Skeletal muscle tissue (tissue), 3 donors: ENCODE measurements at regions not wholly inside any gene's neighbourhood (a gene's known extent, or its start where the extent isn't known, plus 50 kb on each side); places are given as distances from the start of the nearest gene placed in this dataset.

Experiments
- H3K27ac ChIP-seq: one replicate; pipeline ENCODE4 v1.7.0; 2013; ENCODE audit warnings: mild to moderate bottlenecking, low read depth, low read length, inconsistent platforms
- H3K27me3 ChIP-seq, 3 donors: one replicate each; pipeline ENCODE4 v1.7.0; 2013; ENCODE audit warnings: low read length in 3 of 3; ENCODE audit not compliant: control insufficient read depth in 3 of 3, insufficient read depth in 3 of 3
- H3K36me3 ChIP-seq, 3 donors: one replicate each; pipeline ENCODE4 v1.7.0; 2013; ENCODE audit warnings: low read length in 3 of 3; ENCODE audit not compliant: control insufficient read depth in 3 of 3, insufficient read depth in 3 of 3
- H3K4me1 ChIP-seq, 3 donors: one replicate each; pipeline ENCODE4 v1.7.0; 2013; ENCODE audit warnings: low read length in 3 of 3, mild to moderate bottlenecking in 3 of 3; ENCODE audit not compliant: control insufficient read depth in 3 of 3, insufficient read depth in 3 of 3
- H3K4me3 ChIP-seq, 3 donors: one replicate each; pipeline ENCODE4 v1.7.0; 2013; ENCODE audit warnings: low read length in 3 of 3
- H3K9ac ChIP-seq, 3 donors: one replicate each; pipeline ENCODE4 v1.7.0; 2013; ENCODE audit warnings: low read length in 3 of 3, mild to moderate bottlenecking in 3 of 3, moderate library complexity in 2 of 3, low read depth in 1 of 3
- H3K9me3 ChIP-seq, 3 donors: one replicate each; pipeline ENCODE4 v1.7.0; 2013; ENCODE audit warnings: low read length in 3 of 3; ENCODE audit not compliant: control insufficient read depth in 3 of 3
- donor health status: Osteomylitis.

DNA sequence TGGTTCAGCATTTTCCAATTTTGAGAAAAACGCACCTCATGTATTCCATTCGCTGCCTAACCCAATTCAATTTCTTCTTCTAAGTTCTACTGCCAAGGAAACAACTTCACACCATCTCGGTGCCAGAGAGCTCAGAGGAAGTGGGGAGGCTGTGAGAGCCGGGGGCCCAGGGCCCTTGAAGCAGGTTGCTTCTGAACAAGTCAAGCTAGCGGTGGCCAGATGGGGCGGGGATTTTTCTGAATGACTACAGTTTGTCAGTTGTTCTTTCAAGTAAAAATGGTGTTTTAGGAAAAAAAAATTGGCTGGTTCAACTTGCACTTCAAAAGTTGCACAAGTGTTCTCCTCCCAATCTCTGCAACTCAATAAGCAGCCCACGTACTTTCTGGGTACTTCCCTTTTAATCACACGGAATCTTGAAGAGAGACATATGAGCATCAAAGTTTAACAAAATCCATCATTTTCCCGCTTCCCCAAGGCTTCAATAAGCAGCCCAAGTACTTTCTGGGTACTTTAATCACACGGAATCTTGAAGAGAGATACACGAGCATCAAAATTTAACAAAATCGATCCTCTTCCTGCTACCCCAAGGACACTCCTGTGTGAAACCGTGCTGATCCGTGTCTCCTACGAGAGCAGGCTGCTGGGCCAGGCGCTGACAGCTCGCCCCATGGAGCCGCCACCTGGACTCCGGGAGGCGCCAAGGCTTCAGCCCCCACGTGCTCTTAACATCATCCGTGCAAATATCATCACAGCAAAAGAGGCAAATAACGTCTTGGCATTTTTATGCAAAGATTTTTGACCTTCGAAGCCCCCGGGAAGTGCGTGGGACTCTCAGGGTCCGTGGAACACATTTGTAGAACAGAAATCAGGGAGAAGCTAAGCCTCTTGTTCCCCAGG is 186.7 kb upstream of the PDE10A start:
- Histone ChIP-seq H3K27me3 (peaks cover 11 to 26% (median 23%) of the 10 kb centered on the region in 3 donors), H3K9ac (peak overlapping the region in 1 of 3 donors; percentile 20), H3K9me3 (no peaks in the 10 kb centered on the region), H3K27ac (no peak overlapping the region), H3K36me3 (no peaks in the 10 kb centered on the region), H3K4me1 (peaks cover 0 to 9% (median 4%) of the 10 kb centered on the region in 3 donors), H3K4me3 (peak overlapping the region in 2 of 3 donors; percentile 42 to 56)

DNA sequence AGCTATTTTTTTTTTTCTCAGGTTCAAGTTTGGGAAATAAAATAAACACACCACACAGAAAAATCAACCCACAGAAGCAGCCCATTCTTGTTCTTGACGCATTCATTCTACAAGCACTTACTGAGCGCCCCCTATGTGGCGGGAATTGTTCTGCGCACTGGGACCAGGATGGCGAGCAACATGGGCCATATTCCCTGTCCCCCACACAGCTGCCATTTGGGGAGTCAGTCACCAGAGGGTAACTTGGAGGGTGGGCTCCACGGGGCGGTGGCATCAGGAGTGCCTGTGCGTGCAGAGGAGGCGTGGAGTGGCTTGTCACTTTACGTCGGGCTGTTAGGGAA is 185.0 kb upstream of the PDE10A start:
- Histone ChIP-seq H3K4me1 (peaks cover 0 to 9% (median 4%) of the 10 kb centered on the region in 3 donors), H3K27ac (no peak overlapping the region), H3K4me3 (no peak overlapping the region), H3K27me3 (peaks cover 5 to 17% (median 12%) of the 10 kb centered on the region in 3 donors), H3K9ac (no peak overlapping the region), H3K9me3 (no peaks in the 10 kb centered on the region), H3K36me3 (no peaks in the 10 kb centered on the region)

DNA sequence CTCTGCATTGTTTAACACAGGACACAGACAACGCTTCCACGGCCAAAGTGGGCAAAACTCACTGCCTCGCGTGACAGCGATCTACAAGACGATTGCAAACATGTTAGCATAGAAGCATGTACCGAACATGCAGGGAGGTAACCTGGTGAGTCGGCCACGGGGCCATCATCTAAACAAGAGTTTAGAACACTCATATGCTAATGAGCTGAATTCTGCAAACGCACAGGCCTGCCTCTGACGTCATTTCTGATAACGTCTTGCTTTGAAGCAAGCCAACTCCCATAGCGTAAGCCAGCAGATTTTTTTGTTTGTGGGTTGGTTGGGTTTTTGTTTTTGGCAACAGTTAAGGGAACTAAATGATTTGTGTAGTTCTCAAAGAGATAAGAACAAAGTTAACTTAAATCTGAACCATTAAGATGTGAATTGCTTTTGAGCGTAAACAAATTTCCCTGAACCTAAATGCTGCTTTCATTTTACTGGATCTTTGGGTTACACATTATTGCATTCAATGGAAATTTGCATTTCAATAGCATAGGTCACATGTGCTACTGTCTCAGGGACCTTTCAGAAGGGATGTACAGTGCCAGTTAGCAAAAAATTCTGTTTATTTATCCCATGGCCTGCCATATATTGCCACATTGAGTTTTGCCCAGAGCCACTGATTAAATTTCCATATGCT is 184.5 kb upstream of the PDE10A start:
- H3K9me3 ChIP-seq = no peaks in the 10 kb centered on the region
- H3K27me3 ChIP-seq = peaks cover 3 to 12% (median 7%) of the 10 kb centered on the region in 3 donors
- no peak overlapping the region for H3K27ac ChIP-seq
- H3K4me1 ChIP-seq = peaks cover 0 to 9% (median 4%) of the 10 kb centered on the region in 3 donors
- no peak overlapping the region for H3K9ac ChIP-seq
- no peak overlapping the region for H3K4me3 ChIP-seq
- H3K36me3 ChIP-seq = no peaks in the 10 kb centered on the region

- Histone ChIP-seq H3K4me3 (peak overlapping the region; percentile 41 to 61 (median 60)), H3K27ac (no peak overlapping the region), H3K4me1 (peaks cover 0 to 9% (median 4%) of the 10 kb centered on the region in 3 donors), H3K9me3 (no peaks in the 10 kb centered on the region), H3K36me3 (no peaks in the 10 kb centered on the region), H3K27me3 (peaks cover 0 to 11% (median 5%) of the 10 kb centered on the region in 3 donors), H3K9ac (peak overlapping the region in 1 of 3 donors; percentile 25)
Observed at GRCh38 chr6:165846123-165846966, 183.3 kb upstream of the PDE10A start.

GRCh38 chr6:165845493-165845892 is 182.5 kb upstream of the PDE10A start:
- no peak overlapping the region for H3K9ac ChIP-seq
- peaks cover 0 to 11% (median 5%) of the 10 kb centered on the region in 3 donors for H3K27me3 ChIP-seq
- H3K27ac ChIP-seq = no peak overlapping the region
- peaks cover 0 to 9% (median 4%) of the 10 kb centered on the region in 3 donors for H3K4me1 ChIP-seq
- H3K4me3 ChIP-seq = no peak overlapping the region
- H3K9me3 ChIP-seq = no peaks in the 10 kb centered on the region
- no peaks in the 10 kb centered on the region for H3K36me3 ChIP-seq

GRCh38 chr6:165844801-165845364 is 181.8 kb upstream of the PDE10A start:
- H3K27ac ChIP-seq = no peak overlapping the region
- peaks cover 0 to 6% (median 0%) of the 10 kb centered on the region in 3 donors for H3K4me1 ChIP-seq
- no peaks in the 10 kb centered on the region for H3K36me3 ChIP-seq

DNA sequence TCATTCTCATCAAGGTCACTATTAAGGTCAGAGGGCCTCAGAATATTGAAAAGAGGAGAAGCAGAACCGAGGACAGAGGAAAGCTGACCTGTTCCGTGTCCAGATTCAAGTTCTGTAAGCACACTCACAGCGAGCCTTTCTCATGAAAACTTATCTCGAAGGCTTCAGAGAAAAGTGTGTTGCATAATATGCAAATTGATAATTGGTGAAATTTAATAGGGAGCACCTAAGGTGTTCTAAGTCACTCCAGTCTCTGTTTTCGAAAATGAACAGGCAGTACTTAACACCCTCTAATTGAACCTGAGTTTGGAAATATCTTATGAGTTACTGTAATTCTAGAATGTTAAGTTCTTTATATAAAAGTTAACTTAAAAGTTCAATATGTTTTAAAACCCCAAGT is 181.2 kb upstream of the PDE10A start:
- Histone ChIP-seq H3K4me1 (peaks cover 0 to 6% (median 0%) of the 10 kb centered on the region in 3 donors), H3K9ac (no peak overlapping the region), H3K27me3 (peaks cover 0 to 11% (median 5%) of the 10 kb centered on the region in 3 donors), H3K27ac (no peak overlapping the region), H3K4me3 (no peak overlapping the region), H3K36me3 (no peaks in the 10 kb centered on the region), H3K9me3 (no peaks in the 10 kb centered on the region)

More at GRCh38 chr6:165844801-165845364, 181.8 kb upstream of the PDE10A start:
- no peaks in the 10 kb centered on the region for H3K9me3 ChIP-seq
- no peak overlapping the region for H3K4me3 ChIP-seq
- no peak overlapping the region for H3K9ac ChIP-seq
- peaks cover 0 to 11% (median 5%) of the 10 kb centered on the region in 3 donors for H3K27me3 ChIP-seq

DNA sequence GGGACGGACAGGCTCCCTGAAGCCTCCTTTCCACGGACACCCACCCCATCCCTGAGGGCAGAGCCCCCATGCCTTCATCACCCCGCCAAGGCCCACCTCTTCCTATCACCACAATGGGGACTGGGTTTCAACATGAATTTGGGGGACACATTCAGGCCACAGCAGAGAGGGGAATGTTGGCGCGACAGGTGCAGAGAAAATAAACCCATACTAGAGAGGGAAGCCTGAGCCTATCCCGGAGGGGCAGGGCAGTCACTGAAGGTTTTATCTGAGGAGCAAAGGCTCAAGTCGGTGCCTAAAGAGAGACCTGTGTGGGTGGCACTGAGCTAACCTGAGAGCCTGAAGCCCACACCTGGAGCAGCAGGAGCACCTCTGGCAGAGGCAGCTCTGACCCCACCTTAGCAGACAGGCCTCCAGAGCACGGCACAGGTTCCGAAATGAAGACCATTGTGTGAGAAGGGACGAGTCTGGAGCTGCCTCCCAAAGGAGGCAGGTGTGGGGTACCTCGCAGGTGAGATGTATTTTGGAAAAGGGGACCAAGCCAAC is 180.6 kb upstream of the PDE10A start:
- H3K27me3 ChIP-seq = peaks cover 0 to 11% (median 5%) of the 10 kb centered on the region in 3 donors
- H3K4me1 ChIP-seq = peaks cover 0 to 6% (median 0%) of the 10 kb centered on the region in 3 donors
- no peaks in the 10 kb centered on the region for H3K9me3 ChIP-seq
- H3K4me3 ChIP-seq = no peak overlapping the region
- H3K9ac ChIP-seq = no peak overlapping the region
- no peaks in the 10 kb centered on the region for H3K36me3 ChIP-seq
- H3K27ac ChIP-seq = no peak overlapping the region

- no peaks in the 10 kb centered on the region for H3K9me3 ChIP-seq
- no peaks in the 10 kb centered on the region for H3K36me3 ChIP-seq
- no peak overlapping the region for H3K9ac ChIP-seq
- H3K4me1 ChIP-seq = peaks cover 0 to 6% (median 0%) of the 10 kb centered on the region in 3 donors
- peaks cover 0 to 11% (median 5%) of the 10 kb centered on the region in 3 donors for H3K27me3 ChIP-seq
- H3K27ac ChIP-seq = no peak overlapping the region
- H3K4me3 ChIP-seq = no peak overlapping the region
Observed at GRCh38 chr6:165843121-165843520, 180.1 kb upstream of the PDE10A start.
